CD14-positive monocyte (primary cell): ENCODE measurements at regions not wholly inside any gene's neighbourhood (a gene's known extent, or its start where the extent isn't known, plus 50 kb on each side); places are given as distances from the start of the nearest gene placed in this dataset.
A peak's percentile ranks its signal among the peaks of the same experiment; 100 is the strongest.

Experiments
- DNase-seq, 3 donors: peaks; one replicate each; pipeline ENCODE4 v3.0.0-alpha.2; 2011 to 2022
- H2AFZ ChIP-seq: 2 replicates; pipeline ENCODE4 v1.6.0; 2012; ENCODE audit warnings: mild to moderate bottlenecking, low read depth, low read length, inconsistent platforms; ENCODE audit not compliant: insufficient read depth, poor library complexity, severe bottlenecking
- H3K27ac ChIP-seq, 2 donors: 1 replicate in 1 of 2; 2 replicates in 1 of 2; pipeline ENCODE4 v1.5.1; 2012 to 2013; ENCODE audit warnings: low read length in 2 of 2, control low read depth in 1 of 2, inconsistent platforms in 1 of 2, low read depth in 1 of 2, mild to moderate bottlenecking in 1 of 2
- H3K27me3 ChIP-seq, 2 donors: one replicate each; pipeline versions ENCODE4 v1.6.0 to v1.6.1; 2011 to 2013; ENCODE audit warnings: low read length in 2 of 2; ENCODE audit not compliant: control insufficient read depth in 2 of 2, insufficient read depth in 2 of 2
- H3K36me3 ChIP-seq, 2 donors: replicated peaks in 1 of 2; 1 replicate in 1 of 2; 2 replicates in 1 of 2; pipeline versions ENCODE4 v1.5.1 to v1.6.1; 2012 to 2013; ENCODE audit warnings: low read length in 2 of 2, control low read depth in 1 of 2, inconsistent platforms in 1 of 2, mild to moderate bottlenecking in 1 of 2; ENCODE audit not compliant: insufficient read depth in 2 of 2, control insufficient read depth in 1 of 2
- H3K4me1 ChIP-seq, 2 donors: 1 replicate in 1 of 2; 2 replicates in 1 of 2; pipeline versions ENCODE4 v1.5.1 to v1.6.1; 2012 to 2013; ENCODE audit warnings: low read length in 2 of 2, control low read depth in 1 of 2, inconsistent platforms in 1 of 2, mild to moderate bottlenecking in 1 of 2, moderate library complexity in 1 of 2; ENCODE audit not compliant: insufficient read depth in 2 of 2, control insufficient read depth in 1 of 2
- H3K4me2 ChIP-seq: replicated peaks from 2 replicates; pipeline ENCODE3; 2012; ENCODE audit warnings: low read length, moderate library complexity, mild to moderate bottlenecking; ENCODE audit not compliant: poor library complexity, severe bottlenecking; ENCODE audit errors: extremely low read depth
- H3K4me3 ChIP-seq, 3 experiments: fragments of 200-600 bp in 1 of 3; sonication (generic) in 1 of 3; replicated peaks in 1 of 3; 1 replicate in 2 of 3; 2 replicates in 1 of 3; pipeline ENCODE4 v1.5.1; 2011 to 2013; ENCODE audit warnings: low read length in 3 of 3, mild to moderate bottlenecking in 3 of 3, control low read depth in 2 of 3, low read depth in 2 of 3, inconsistent platforms in 1 of 3, moderate library complexity in 1 of 3
- H3K79me2 ChIP-seq: 2 replicates; pipeline ENCODE4 v1.6.0; 2012; ENCODE audit warnings: mild to moderate bottlenecking, control low read depth, inconsistent platforms, low read length, moderate library complexity; ENCODE audit not compliant: insufficient read depth
- H3K9ac ChIP-seq: 2 replicates; pipeline ENCODE4 v1.6.0; 2017; ENCODE audit warnings: low read length, mild to moderate bottlenecking; ENCODE audit not compliant: insufficient read depth, poor library complexity, severe bottlenecking
- H3K9me3 ChIP-seq, 2 donors: replicated peaks in 1 of 2; 1 replicate in 1 of 2; 2 replicates in 1 of 2; pipeline versions ENCODE4 v1.5.1 to v1.6.1; 2012 to 2013; ENCODE audit warnings: low read length in 2 of 2, control low read depth in 1 of 2; ENCODE audit not compliant: control insufficient read depth in 1 of 2, insufficient read depth in 1 of 2
- H4K20me1 ChIP-seq: 2 replicates; pipeline ENCODE4 v1.6.0; 2012; ENCODE audit warnings: mild to moderate bottlenecking, low read length, control low read depth, moderate library complexity; ENCODE audit not compliant: insufficient read depth
- H3K27ac Mint-ChIP-seq, 7 donors: one replicate each; pipeline ENCODE4 v1.8.0; 2020; ENCODE audit warnings: mild to moderate bottlenecking in 7 of 7, mixed read lengths in 7 of 7, moderate library complexity in 6 of 7, inconsistent platforms in 2 of 7
- H3K27me3 Mint-ChIP-seq, 3 donors: one replicate each; pipeline ENCODE4 v1.8.0; 2021 to 2022; ENCODE audit warnings: low read depth in 3 of 3, mild to moderate bottlenecking in 3 of 3, mixed read lengths in 3 of 3, moderate library complexity in 3 of 3, inconsistent platforms in 1 of 3
- H3K36me3 Mint-ChIP-seq, 2 donors: one replicate each; pipeline ENCODE4 v1.8.0; 2020; ENCODE audit warnings: mixed read lengths in 2 of 2, inconsistent platforms in 1 of 2, mild to moderate bottlenecking in 1 of 2
- H3K4me1 Mint-ChIP-seq: one replicate; pipeline ENCODE4 v1.8.0; 2020; ENCODE audit warnings: mild to moderate bottlenecking, mixed read lengths
- H3K4me3 Mint-ChIP-seq, 2 donors: one replicate each; pipeline ENCODE4 v1.8.0; 2020; ENCODE audit warnings: mild to moderate bottlenecking in 2 of 2, mixed read lengths in 2 of 2, moderate library complexity in 1 of 2
- H3K9me3 Mint-ChIP-seq, 7 donors: one replicate each; pipeline ENCODE4 v1.8.0; 2020 to 2022; ENCODE audit warnings: mixed read lengths in 7 of 7, mild to moderate bottlenecking in 6 of 7, moderate library complexity in 6 of 7, inconsistent platforms in 2 of 7
- WGBS: methylation state at CpG from one replicate; pipeline ENCODE4 v1.1.5; 2013; ENCODE audit warnings: missing lambda C conversion rate; ENCODE audit not compliant: insufficient coverage; 5-methylcytosine and 5-hydroxymethylcytosine counted together
- intact Hi-C, 2 donors: fragments of 100-400 bp; cut with micrococcal nuclease; formaldehyde crosslinking; loops; one replicate each; pipeline versions ENCODE4 v1.15.0 to v1.15.1; 2023
- TF ChIP-seq, protein P1 (sequence below): fragments of 200-600 bp; IDR thresholded peaks from one replicate; pipeline ENCODE4 v1.8.0; 2022; ENCODE audit warnings: antibody characterized with exemption, mild to moderate bottlenecking

DNA sequence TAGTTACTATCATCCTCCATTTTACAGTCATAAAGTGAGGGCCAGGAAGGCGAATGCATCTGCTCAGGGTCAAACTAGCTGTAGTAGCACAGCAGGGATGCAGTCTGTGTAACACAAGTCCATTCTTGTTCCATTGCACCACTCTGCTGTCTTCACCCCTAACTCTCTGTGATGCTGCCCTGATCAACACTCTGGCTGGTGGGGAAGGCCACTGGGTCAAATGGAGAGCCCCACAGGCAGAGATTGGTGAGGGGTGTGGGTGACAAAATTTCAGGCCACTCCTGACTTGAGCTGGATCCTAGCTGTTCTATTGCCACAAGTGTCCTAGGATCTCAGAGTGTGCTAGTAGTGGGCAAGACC is 136.5 kb downstream of the PJA1 start:
- DNase-seq, result no peak
- no CpG with 5 or more reads among the region's 1 CpG for WGBS
- TF ChIP-seq, protein P1, sequence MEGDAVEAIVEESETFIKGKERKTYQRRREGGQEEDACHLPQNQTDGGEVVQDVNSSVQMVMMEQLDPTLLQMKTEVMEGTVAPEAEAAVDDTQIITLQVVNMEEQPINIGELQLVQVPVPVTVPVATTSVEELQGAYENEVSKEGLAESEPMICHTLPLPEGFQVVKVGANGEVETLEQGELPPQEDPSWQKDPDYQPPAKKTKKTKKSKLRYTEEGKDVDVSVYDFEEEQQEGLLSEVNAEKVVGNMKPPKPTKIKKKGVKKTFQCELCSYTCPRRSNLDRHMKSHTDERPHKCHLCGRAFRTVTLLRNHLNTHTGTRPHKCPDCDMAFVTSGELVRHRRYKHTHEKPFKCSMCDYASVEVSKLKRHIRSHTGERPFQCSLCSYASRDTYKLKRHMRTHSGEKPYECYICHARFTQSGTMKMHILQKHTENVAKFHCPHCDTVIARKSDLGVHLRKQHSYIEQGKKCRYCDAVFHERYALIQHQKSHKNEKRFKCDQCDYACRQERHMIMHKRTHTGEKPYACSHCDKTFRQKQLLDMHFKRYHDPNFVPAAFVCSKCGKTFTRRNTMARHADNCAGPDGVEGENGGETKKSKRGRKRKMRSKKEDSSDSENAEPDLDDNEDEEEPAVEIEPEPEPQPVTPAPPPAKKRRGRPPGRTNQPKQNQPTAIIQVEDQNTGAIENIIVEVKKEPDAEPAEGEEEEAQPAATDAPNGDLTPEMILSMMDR, result no peak
- H4K20me1 ChIP-seq, result no peaks in the 10 kb centered on the region
- H3K9me3 ChIP-seq, result no peaks in the 10 kb centered on the region
- peaks cover 18% of the 10 kb centered on the region for H3K4me1 Mint-ChIP-seq
- H3K4me3 ChIP-seq, result no peak overlapping the region
- no peaks in the 10 kb centered on the region for H3K36me3 ChIP-seq
- H3K27me3 Mint-ChIP-seq, result peaks cover 0 to 2% (median 0%) of the 10 kb centered on the region in 3 donors
- H3K36me3 Mint-ChIP-seq, result no peaks in the 10 kb centered on the region
- H3K4me2 ChIP-seq, result no peak overlapping the region
- peaks cover 0 to 3% of the 10 kb centered on the region in 2 donors for H3K4me1 ChIP-seq
- no peak overlapping the region for H3K4me3 Mint-ChIP-seq
- peak overlapping the region in 1 of 7 donors; percentile 33 for H3K27ac Mint-ChIP-seq
- no peaks in the 10 kb centered on the region for H3K79me2 ChIP-seq
- intact Hi-C loops, result no loop called here
- H3K27ac ChIP-seq, result no peak overlapping the region
- peaks cover 0 to 2% (median 0%) of the 10 kb centered on the region in 7 donors for H3K9me3 Mint-ChIP-seq
- H2AFZ ChIP-seq, result no peak overlapping the region
- H3K9ac ChIP-seq, result no peak overlapping the region
- no peaks in the 10 kb centered on the region for H3K27me3 ChIP-seq

DNA sequence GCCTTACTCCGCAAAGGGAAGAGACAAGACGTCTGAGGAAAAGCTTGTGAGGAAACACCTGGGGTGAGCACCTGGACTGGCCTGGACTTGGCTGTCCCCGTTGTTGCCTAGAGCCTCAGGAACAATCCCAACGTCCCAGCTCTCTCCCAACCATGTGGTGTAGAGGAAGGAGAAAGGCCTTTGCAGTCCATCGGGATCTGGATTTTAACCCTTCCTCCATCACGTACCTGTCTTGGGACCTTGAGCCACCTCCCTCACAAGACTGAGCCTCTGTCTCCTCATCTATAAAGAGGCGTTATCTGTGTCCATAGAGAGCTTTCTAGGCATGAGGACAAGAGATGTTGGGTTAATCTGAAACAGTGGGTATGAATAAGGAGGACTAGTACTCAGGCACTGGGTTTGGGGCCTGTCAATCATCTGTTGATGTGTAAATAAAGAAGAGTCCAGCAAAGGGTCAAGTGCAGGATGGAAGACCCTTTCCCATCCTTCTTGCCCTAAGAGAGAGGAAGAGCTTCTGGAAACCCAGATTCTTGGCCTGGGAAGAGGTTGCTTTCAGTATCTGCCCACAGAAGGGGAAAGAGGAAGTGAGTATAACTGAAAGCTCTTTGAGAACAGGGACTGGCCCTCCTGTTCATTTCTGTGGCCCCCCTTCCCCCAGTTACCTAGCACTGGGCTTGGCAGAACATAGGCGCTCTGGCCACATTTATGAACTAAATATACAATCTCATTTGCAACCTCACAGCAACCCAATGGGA is 137.1 kb downstream of the PJA1 start:
- no peak overlapping the region for H3K4me2 ChIP-seq
- Mint-ChIP-seq H3K4me1 (peaks cover 18% of the 10 kb centered on the region), H3K4me3 (no peak overlapping the region), H3K9me3 (peaks cover 0 to 2% (median 0%) of the 10 kb centered on the region in 7 donors), H3K36me3 (no peaks in the 10 kb centered on the region), H3K27me3 (peaks cover 0 to 2% (median 0%) of the 10 kb centered on the region in 3 donors), H3K27ac (no peak overlapping the region)
- no peak overlapping the region for H3K27ac ChIP-seq
- H3K9ac ChIP-seq, result no peak overlapping the region
- H3K27me3 ChIP-seq, result no peaks in the 10 kb centered on the region
- no peaks in the 10 kb centered on the region for H3K9me3 ChIP-seq
- no peaks in the 10 kb centered on the region for H3K36me3 ChIP-seq
- WGBS, result no CpG with 5 or more reads among the region's 8 CpGs
- H4K20me1 ChIP-seq, result no peaks in the 10 kb centered on the region
- peak in 1 of 3 donors; percentile 1 for DNase-seq
- no peak overlapping the region for H2AFZ ChIP-seq
- no peak overlapping the region for H3K4me3 ChIP-seq
- H3K4me1 ChIP-seq, result peaks cover 0 to 3% of the 10 kb centered on the region in 2 donors
- H3K79me2 ChIP-seq, result no peaks in the 10 kb centered on the region
- intact Hi-C loops, result no loop called here
- TF ChIP-seq, protein P1, result no peak
